Type B pancreatic cell (in vitro differentiated cells): ENCODE measurements at regions not wholly inside any gene's neighbourhood (a gene's known extent, or its start where the extent isn't known, plus 50 kb on each side); places are given as distances from the start of the nearest gene placed in this dataset.

ENCODE experiments used
- DNase-seq: peaks from one replicate; pipeline ENCODE4 v3.0.0; 2021; ENCODE audit warnings: mixed read lengths; ENCODE audit not compliant: unreplicated experiment; ENCODE audit errors: extremely low spot score
- H3K27ac Mint-ChIP-seq: 2 replicates; pipeline ENCODE4 v1.8.0; 2021; ENCODE audit warnings: mild to moderate bottlenecking, mixed read lengths
- H3K27me3 Mint-ChIP-seq: 2 replicates; pipeline ENCODE4 v1.8.0; 2021; ENCODE audit warnings: mixed read lengths
- H3K36me3 Mint-ChIP-seq: 2 replicates; pipeline ENCODE4 v1.8.0; 2021; ENCODE audit warnings: mixed read lengths
- H3K4me1 Mint-ChIP-seq: one replicate; pipeline ENCODE4 v1.8.0; 2021; ENCODE audit warnings: mixed read lengths; ENCODE audit not compliant: unreplicated experiment
- H3K4me3 Mint-ChIP-seq: 2 replicates; pipeline ENCODE4 v1.8.0; 2021; ENCODE audit warnings: mild to moderate bottlenecking, mixed read lengths
- H3K9me3 Mint-ChIP-seq: 2 replicates; pipeline ENCODE4 v1.8.0; 2021; ENCODE audit warnings: mixed read lengths
- CTCF ChIP-seq: fragments of 200-600 bp; sonication (generic); conservative IDR thresholded peaks from 2 replicates; pipeline ENCODE4 v1.5.0; 2021; ENCODE audit warnings: antibody characterized with exemption, mild to moderate bottlenecking

- no peaks in the 10 kb centered on the region for H3K36me3 Mint-ChIP-seq
- no peak for TF ChIP-seq CTCF
- no peaks in the 10 kb centered on the region for H3K9me3 Mint-ChIP-seq
- no peaks in the 10 kb centered on the region for H3K27me3 Mint-ChIP-seq
- no peak overlapping the region for H3K27ac Mint-ChIP-seq
- no peak for DNase-seq
- no peak overlapping the region for H3K4me3 Mint-ChIP-seq
- H3K4me1 Mint-ChIP-seq: no peaks in the 10 kb centered on the region
Measured at GRCh38 chr6:141251286-141251685, 881.4 kb upstream of the GJE1 start.

GRCh38 chr6:141248021-141248799, 884.5 kb upstream of the GJE1 start:
- Mint-ChIP-seq H3K4me1 (peaks cover 6% of the 10 kb centered on the region), H3K27ac (no peak overlapping the region), H3K4me3 (no peak overlapping the region), H3K36me3 (no peaks in the 10 kb centered on the region), H3K27me3 (no peaks in the 10 kb centered on the region), H3K9me3 (no peaks in the 10 kb centered on the region)
- DNase-seq: no peak
- TF ChIP-seq CTCF: no peak

GRCh38 chr6:141244366-141244765, 888.4 kb upstream of the GJE1 start:
- H3K27me3 Mint-ChIP-seq: no peaks in the 10 kb centered on the region
- H3K36me3 Mint-ChIP-seq: no peaks in the 10 kb centered on the region
- no peaks in the 10 kb centered on the region for H3K9me3 Mint-ChIP-seq
- TF ChIP-seq CTCF: no peak
- no peak overlapping the region for H3K4me3 Mint-ChIP-seq
- H3K4me1 Mint-ChIP-seq: peaks cover 6% of the 10 kb centered on the region
- no peak overlapping the region for H3K27ac Mint-ChIP-seq
- no peak for DNase-seq

- no peaks in the 10 kb centered on the region for H3K36me3 Mint-ChIP-seq
- no peak overlapping the region for H3K27ac Mint-ChIP-seq
- DNase-seq: no peak
- TF ChIP-seq CTCF: no peak
- H3K4me3 Mint-ChIP-seq: no peak overlapping the region
- no peaks in the 10 kb centered on the region for H3K9me3 Mint-ChIP-seq
- no peaks in the 10 kb centered on the region for H3K27me3 Mint-ChIP-seq
- peaks cover 6% of the 10 kb centered on the region for H3K4me1 Mint-ChIP-seq
Measured at GRCh38 chr6:141242957-141243356, 889.8 kb upstream of the GJE1 start.

GRCh38 chr6:141229296-141229695, 903.4 kb upstream of the GJE1 start:
- Mint-ChIP-seq H3K9me3 (peaks cover 4% of the 10 kb centered on the region), H3K4me3 (no peak overlapping the region), H3K27ac (no peak overlapping the region), H3K27me3 (no peaks in the 10 kb centered on the region), H3K4me1 (no peaks in the 10 kb centered on the region), H3K36me3 (no peaks in the 10 kb centered on the region)
- DNase-seq: no peak
- no peak for TF ChIP-seq CTCF
